Kidney (tissue), 13 donors: ENCODE measurements at regions not wholly inside any gene's neighbourhood (a gene's known extent, or its start where the extent isn't known, plus 50 kb on each side); places are given as distances from the start of the nearest gene placed in this dataset.
A peak's percentile ranks its signal among the peaks of the same experiment; 100 is the strongest.

ENCODE experiments used
- DNase-seq, 5 donors: peaks; one replicate each; pipeline ENCODE4 v3.0.0-alpha.2; 2013 to 2020
- FAIRE-seq: peaks from 2 replicates; lab custom pipeline; 2012; peaks lifted over from hg19 to GRCh38; lab: Jason Lieb, UNC
- H3K27ac ChIP-seq, 2 donors: one replicate each; pipeline ENCODE4 v1.7.0; 2013; ENCODE audit warnings: low read depth in 2 of 2, low read length in 2 of 2, inconsistent platforms in 1 of 2
- H3K27me3 ChIP-seq: one replicate; pipeline ENCODE4 v1.7.1; 2013; ENCODE audit warnings: low read length, inconsistent platforms; ENCODE audit not compliant: control insufficient read depth, insufficient read depth
- H3K36me3 ChIP-seq, 3 donors: one replicate each; pipeline versions ENCODE4 v1.7.0 to v1.7.1; 2013; ENCODE audit warnings: low read length in 3 of 3, control low read depth in 1 of 3, inconsistent platforms in 1 of 3; ENCODE audit not compliant: insufficient read depth in 3 of 3, control insufficient read depth in 2 of 3
- H3K4me1 ChIP-seq, 3 donors: one replicate each; pipeline versions ENCODE4 v1.7.0 to v1.7.1; 2013; ENCODE audit warnings: low read length in 3 of 3, inconsistent platforms in 1 of 3, low read depth in 1 of 3; ENCODE audit not compliant: control insufficient read depth in 2 of 3, insufficient read depth in 2 of 3
- H3K4me3 ChIP-seq, 3 donors: one replicate each; pipeline versions ENCODE4 v1.7.0 to v1.8.1; 2013; ENCODE audit warnings: low read length in 3 of 3, control low read depth in 1 of 3, inconsistent platforms in 1 of 3
- H3K9ac ChIP-seq, 3 donors: one replicate each; pipeline versions ENCODE4 v1.7.0 to v1.7.1; 2013; ENCODE audit warnings: low read length in 3 of 3, control low read depth in 1 of 3, inconsistent platforms in 1 of 3
- H3K9me3 ChIP-seq, 3 donors: one replicate each; pipeline versions ENCODE4 v1.7.0 to v1.7.1; 2013; ENCODE audit warnings: low read length in 3 of 3, control low read depth in 1 of 3, inconsistent platforms in 1 of 3; ENCODE audit not compliant: control insufficient read depth in 2 of 3, insufficient read depth in 1 of 3
- intact Hi-C: fragments of 100-400 bp; cut with DNase I; formaldehyde crosslinking; loops from one replicate; pipeline ENCODE4 v1.11.1; 2022
- TF ChIP-seq, protein P1 (sequence below): IDR thresholded peaks from 3 replicates; pipeline ENCODE4 v1.5.1; 2012; ENCODE audit warnings: mild to moderate bottlenecking, moderate library complexity, borderline replicate concordance; ENCODE audit not compliant: insufficient read depth; ENCODE audit errors: extremely low read depth
- donor health status: control.
- donor health status: control.
- donor health status: control.
- donor health status: control.
- donor health status: control.
- donor health status: DM: yes; HTN: yes; CAD: no.
- donor health status: Normal renal cell carcinoma (clear cell type).

GRCh38 chr2:9693196-9693491 is 62.3 kb upstream of the YWHAQ start:
- no peaks in the 10 kb centered on the region for H3K27me3 ChIP-seq
- no peaks in the 10 kb centered on the region for H3K9me3 ChIP-seq
- H3K4me1 ChIP-seq, result peaks cover 0 to 2% (median 0%) of the 10 kb centered on the region in 3 donors
- no peaks in the 10 kb centered on the region for H3K36me3 ChIP-seq
- TF ChIP-seq, protein P1, sequence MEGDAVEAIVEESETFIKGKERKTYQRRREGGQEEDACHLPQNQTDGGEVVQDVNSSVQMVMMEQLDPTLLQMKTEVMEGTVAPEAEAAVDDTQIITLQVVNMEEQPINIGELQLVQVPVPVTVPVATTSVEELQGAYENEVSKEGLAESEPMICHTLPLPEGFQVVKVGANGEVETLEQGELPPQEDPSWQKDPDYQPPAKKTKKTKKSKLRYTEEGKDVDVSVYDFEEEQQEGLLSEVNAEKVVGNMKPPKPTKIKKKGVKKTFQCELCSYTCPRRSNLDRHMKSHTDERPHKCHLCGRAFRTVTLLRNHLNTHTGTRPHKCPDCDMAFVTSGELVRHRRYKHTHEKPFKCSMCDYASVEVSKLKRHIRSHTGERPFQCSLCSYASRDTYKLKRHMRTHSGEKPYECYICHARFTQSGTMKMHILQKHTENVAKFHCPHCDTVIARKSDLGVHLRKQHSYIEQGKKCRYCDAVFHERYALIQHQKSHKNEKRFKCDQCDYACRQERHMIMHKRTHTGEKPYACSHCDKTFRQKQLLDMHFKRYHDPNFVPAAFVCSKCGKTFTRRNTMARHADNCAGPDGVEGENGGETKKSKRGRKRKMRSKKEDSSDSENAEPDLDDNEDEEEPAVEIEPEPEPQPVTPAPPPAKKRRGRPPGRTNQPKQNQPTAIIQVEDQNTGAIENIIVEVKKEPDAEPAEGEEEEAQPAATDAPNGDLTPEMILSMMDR, result no peak
- no peak overlapping the region for H3K9ac ChIP-seq
- intact Hi-C loops, result no loop called here
- no peak overlapping the region for H3K27ac ChIP-seq
- no peak for DNase-seq
- H3K4me3 ChIP-seq, result no peak overlapping the region
- no peak for FAIRE-seq

DNA sequence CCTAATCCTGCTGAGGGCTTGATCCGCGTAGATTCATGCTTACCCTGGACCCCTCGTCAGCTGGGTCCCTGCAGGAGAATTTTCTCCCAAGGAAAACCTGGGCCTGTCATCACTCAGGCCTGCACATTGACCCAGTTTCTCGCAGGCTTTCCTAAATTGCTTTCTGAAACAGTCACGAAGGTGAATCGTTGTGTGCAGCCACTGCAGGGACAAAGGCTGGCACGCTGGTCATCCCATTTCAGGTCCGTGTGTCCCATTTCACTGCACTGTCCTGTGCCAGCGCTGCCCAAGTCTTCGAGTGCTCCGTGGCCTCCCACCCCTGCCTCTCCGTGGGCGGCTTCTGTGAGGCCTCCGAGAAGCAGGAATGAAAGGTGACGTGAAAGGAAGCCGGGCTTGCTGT is 62.8 kb upstream of the YWHAQ start:
- DNase-seq, result peak in 1 of 5 donors; percentile 15
- H3K27ac ChIP-seq, result no peak overlapping the region

GRCh38 chr2:9694661-9695234 is 64.0 kb upstream of the YWHAQ start:
- FAIRE-seq, result no peak

More for the DNA sequence above, 62.8 kb upstream of the YWHAQ start:
- TF ChIP-seq, protein P1, result no peak
- Histone ChIP-seq H3K36me3 (no peaks in the 10 kb centered on the region), H3K9me3 (no peaks in the 10 kb centered on the region), H3K4me1 (peaks cover 0 to 2% (median 0%) of the 10 kb centered on the region in 3 donors), H3K9ac (no peak overlapping the region), H3K27me3 (no peaks in the 10 kb centered on the region), H3K4me3 (no peak overlapping the region)
- no peak for FAIRE-seq
- intact Hi-C loops, result no loop called here

More at GRCh38 chr2:9694661-9695234, 64.0 kb upstream of the YWHAQ start:
- intact Hi-C loops, result no loop called here
- no peaks in the 10 kb centered on the region for H3K9me3 ChIP-seq
- peak in 1 of 5 donors; percentile 33 for DNase-seq
- no peak overlapping the region for H3K9ac ChIP-seq
- no peaks in the 10 kb centered on the region for H3K36me3 ChIP-seq
- TF ChIP-seq, protein P1, result no peak
- H3K27me3 ChIP-seq, result no peaks in the 10 kb centered on the region
- no peak overlapping the region for H3K4me3 ChIP-seq
- H3K4me1 ChIP-seq, result peaks cover 0 to 2% (median 0%) of the 10 kb centered on the region in 3 donors
- no peak overlapping the region for H3K27ac ChIP-seq
